HG03175 (cell line): ENCODE measurements at regions not wholly inside any gene's neighbourhood (a gene's known extent, or its start where the extent isn't known, plus 50 kb on each side); places are given as distances from the start of the nearest gene placed in this dataset.

Experiments
- ATAC-seq: cut with Tn5 transposase; IDR thresholded peaks from one replicate; pipeline ENCODE4 v1.9.1; 2021; ENCODE audit warnings: mild to moderate bottlenecking, moderate library complexity; ENCODE audit not compliant: unreplicated experiment

- no peak for ATAC-seq
Observed at GRCh38 chr13:99862244-99862643, 109.3 kb downstream of the ZIC5 start.

DNA sequence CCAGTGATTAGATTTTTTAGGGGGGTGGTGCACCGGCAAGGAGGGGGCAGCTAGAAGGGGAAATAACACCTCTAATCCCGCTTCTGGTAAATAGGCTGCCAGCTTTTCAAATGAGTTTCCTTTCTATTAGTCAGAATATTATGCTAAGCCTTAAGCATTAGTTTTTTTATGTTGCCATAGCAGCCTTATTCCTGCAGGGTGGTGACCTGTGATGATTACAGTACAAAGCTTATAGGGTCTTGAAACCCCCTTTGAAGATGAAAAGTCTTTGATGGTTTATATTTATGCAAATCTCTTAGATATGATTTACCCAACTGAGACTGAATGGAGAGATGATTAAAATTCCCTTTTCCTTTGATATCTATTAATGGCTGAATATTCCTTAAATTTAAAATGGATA is 109.8 kb downstream of the ZIC5 start:
- no peak for ATAC-seq

DNA sequence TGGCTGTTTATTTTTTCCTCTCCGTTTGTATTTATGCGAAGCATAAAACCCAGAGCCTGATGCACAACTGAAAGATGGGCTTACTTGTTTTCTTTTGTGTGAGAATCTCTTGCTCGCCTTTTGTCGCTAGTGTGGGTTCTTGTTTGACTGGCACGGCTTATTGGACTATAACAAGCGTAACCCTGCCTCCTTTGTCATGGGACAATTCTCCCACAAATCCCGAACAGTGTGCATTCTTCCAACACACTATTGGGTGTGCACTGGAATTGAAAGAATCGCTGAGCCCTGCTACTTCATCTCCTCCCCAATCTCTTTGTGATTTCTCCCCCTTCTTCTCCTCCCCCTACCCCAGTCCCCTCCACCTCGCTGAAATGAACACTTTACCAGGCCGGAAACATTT is 110.8 kb downstream of the ZIC5 start:
- no peak for ATAC-seq

- ATAC-seq, result peak; percentile 96
Observed at GRCh38 chr13:99859178-99860177, 112.1 kb downstream of the ZIC5 start.

DNA sequence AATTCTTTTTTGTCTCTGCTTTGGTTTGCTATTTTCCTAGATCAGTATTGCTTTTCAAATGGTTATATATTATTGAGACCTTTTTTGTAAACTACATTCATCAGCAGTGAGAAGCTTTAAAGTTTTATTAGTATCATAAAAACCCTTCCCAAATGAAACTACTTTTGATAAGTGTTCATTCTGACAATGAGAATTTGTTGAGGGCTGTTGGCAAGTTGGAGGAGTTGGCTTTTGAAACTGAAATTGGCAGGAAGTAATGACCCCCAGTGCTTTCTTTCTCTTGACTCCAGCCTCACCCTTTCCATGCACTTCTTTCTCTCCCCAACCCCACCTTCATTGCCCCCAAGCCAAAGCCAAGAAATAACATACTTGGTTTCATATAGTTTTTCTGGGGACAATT is 113.8 kb downstream of the ZIC5 start:
- ATAC-seq, result no peak

GRCh38 chr13:99855526-99856420 is 115.8 kb downstream of the ZIC5 start:
- no peak for ATAC-seq

- ATAC-seq, result no peak
Observed at GRCh38 chr13:99854366-99854765, 117.2 kb downstream of the ZIC5 start.

GRCh38 chr13:99847318-99847750 is 124.2 kb downstream of the ZIC5 start:
- no peak for ATAC-seq

DNA sequence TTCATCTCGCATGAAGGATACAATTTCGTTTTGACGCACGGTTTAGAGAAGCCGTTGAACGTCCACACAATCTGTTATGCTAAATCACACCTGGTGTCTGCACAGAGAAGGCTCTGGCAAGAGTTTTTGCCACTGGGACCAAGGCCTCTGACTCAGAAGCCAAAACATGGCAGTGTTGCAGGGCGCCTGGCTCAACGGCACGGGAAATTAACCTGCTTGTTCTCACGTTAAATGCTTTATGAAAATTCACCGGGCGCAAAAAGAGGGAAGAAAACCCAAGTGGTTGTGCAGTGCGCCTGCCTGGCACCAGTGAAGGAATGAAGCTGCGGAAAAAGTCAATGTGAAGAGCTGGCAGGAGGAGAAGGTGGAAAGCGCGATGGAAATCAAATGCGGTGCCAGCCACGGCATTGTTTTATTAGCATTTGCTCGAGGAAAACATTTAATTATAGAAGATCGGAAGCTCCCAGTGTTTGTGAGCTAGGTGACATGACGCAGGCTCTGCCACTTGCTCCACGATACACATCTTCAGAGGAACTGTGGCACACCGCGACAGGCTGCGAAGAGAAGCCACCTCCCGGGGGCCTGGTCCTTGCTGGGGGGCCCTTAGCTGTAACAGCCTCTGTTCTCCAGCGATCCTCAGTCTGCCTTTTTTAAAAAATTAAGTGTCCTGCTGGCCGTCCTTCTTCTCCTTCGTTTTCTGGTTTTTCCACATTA is 126.2 kb downstream of the ZIC5 start:
- ATAC-seq, result no peak

DNA sequence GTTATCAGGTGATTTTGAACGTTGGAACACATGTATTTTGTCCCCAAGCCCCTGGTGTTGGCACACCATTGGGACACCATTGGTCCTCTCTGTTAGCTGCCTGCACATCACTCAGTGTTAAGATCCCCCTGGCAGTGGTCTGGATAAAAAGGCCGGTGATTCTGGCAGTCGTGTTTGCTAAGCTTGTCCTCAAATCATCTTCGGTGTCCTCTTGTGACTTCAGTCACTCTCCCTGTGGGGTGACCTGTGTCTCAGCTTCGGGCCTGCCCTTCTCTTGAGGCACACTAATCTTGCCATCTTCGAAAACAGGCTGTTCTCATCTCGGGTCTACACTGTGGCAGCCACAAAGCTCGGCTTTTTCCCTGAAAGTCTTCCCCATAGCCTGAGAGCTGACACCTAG is 127.1 kb downstream of the ZIC5 start:
- no peak for ATAC-seq

GRCh38 chr13:99843872-99844271 is 127.7 kb downstream of the ZIC5 start:
- no peak for ATAC-seq

GRCh38 chr13:99842405-99842804 is 129.2 kb downstream of the ZIC5 start:
- ATAC-seq, result no peak

- no peak for ATAC-seq
Observed at GRCh38 chr13:99836291-99836690, 135.3 kb downstream of the ZIC5 start.

DNA sequence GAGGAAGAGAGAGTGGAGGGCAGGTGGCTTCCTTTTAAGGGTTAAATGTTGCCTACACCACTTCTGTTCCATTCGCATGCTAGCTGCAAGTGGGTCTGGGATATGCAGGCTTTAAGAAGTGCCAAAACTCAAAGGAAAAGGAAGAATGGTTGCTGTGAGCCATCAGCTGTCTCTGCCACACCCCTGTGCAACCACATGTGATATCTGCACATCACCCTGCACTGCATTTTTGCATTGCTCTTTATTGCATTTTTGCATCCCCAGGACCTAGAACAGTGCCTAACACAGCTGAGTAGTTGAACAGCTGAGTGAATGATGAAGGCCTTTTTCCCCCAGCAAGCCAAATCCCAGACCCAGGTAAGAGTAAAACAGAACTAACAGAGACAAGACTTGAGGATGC is 136.1 kb downstream of the ZIC5 start:
- no peak for ATAC-seq

DNA sequence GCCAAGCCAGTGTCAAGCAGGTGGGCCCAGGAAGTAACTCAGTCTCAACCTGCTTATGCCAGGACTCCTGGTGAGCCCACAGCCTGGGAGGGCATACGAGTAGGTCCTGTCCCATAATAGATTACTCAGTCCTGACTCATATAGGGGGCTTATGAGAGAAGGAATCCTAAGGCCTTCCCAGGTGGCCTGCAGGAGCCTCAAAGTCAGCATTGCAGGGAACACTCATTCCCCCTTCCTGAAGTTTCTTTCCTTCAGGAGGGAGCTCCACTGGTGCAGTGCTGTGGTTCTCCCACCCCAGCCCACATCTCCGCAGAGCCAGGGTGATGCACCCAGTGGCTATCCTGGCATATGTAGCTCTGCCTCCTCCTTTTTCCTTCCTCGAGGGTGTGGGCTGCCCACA is 137.3 kb downstream of the ZIC5 start:
- ATAC-seq, result no peak

DNA sequence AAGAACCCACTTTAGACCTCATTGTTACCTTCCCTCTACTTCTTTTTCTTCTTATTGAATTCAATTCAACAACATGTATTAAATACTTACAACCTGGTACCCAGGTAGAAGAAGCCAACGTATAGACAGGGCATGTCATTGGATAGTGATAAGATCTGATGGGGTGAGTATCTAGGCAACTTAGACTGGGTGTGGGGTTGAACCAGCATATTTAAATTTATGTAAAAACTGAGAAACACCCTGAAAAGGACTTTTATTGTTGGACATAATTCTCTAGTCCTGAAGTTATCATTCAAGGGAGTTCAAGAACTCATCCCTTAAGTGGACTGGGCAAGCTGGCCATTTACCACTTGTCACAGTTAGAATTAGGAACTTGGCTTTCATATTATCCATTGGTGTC is 139.2 kb downstream of the ZIC5 start:
- no peak for ATAC-seq

DNA sequence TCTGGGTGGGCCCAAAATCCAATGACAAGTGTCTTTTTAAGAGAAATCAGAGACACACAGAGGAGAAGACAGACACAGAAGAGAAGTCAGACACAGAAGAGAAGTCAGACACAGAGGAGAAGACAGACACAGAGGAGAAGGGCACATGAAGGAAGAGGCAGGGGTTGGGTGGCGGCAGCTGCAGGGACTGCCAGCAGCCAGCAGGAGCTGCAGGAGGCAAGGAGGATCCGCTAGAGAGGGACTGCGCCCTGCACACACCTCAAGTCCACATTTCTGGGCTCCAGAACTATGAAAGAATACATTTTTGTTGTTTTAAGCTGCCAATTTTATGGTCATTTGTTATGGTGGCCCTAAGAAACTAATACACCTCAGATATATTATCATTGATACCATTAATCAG is 140.6 kb downstream of the ZIC5 start:
- ATAC-seq, result no peak

- ATAC-seq, result no peak
Observed at GRCh38 chr13:99829593-99830239, 141.9 kb downstream of the ZIC5 start.

DNA sequence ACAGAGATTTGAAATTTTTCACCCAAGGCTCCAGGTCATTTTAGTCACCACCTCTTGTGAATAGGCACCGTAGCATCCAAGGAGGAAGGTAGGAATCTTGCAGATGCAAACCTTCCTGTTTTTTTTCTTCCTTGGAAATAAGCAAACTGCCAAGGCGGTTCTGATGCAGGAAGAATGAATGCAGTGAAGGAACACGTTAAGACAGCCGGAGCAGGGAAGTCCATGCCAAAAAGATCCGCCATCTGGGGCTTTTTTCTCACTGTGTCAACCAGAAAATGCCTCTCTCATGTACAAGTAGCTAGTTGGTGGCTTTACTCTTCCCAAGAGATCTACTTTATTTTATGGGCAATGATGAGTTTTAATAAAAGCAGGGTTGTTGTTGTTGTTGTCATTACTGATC is 142.4 kb downstream of the ZIC5 start:
- no peak for ATAC-seq

DNA sequence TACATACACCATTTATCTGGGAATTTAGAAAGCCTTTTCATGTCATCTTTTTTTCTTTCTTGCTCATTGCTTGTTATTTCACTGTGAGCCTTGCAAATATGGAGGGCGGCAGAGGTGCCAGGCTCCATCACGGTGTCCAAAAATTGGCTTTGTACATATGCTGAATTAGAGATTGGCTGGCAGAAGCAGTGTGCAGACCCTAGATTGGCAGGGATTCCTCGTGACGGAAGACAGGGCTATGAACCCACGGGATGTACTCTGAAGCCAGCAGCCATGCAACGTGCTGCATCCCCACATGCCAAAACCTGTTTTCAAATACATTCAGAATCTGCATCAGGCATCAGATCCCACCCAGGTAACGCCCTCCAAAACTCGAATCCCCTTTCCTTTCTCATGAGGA is 142.8 kb downstream of the ZIC5 start:
- ATAC-seq, result no peak

- ATAC-seq, result no peak
Observed at GRCh38 chr13:99828123-99828522, 143.4 kb downstream of the ZIC5 start.
